NCI-H1048 (cell line): ENCODE measurements at regions not wholly inside any gene's neighbourhood (a gene's known extent, or its start where the extent isn't known, plus 50 kb on each side); places are given as distances from the start of the nearest gene placed in this dataset.

Experiments used
- DNase-seq: peaks from one replicate; lab custom pipeline; 2025; lab: John Stamatoyannopoulos, UW

DNA sequence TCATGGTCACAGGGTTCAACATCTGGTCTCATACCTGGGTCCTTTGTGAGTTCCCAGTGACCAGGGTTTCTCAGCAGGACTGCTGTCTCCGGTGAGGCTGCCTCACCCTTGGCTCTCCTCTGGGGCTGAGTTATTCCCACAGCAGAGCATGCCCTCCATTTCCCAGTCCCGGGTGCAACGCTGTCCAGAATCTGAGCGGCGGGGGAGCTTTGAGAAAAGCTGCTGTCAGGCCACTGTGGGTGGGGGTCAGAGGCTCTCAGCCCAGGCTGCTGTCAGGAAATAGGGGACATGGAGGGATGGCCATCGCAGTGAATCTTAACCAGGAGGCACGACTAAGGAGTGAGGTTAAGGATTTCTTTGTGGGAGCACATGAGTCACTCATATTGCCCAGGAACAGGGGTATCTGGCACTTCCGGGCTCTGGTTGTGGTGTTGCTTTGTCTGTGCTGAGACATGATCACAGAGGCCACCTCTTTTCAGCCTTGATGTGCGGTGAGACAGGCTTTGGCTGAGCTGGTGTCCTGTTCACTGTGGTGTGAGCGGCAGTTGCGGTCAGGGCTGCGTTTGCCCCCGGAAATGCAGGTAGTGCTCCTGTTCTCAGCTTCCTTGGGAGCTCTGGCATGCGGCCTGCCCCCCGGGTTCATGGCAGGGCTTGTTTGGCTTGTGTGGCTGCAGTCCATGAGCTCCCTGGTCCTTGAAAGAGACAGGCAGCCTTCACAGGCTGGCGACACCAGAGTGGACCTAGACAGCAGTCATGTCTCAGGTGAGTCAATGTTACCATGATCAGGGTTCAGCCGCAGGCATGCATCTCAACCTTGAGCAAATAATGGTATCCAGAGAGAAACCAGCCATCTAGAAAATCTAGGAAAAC, 310.7 kb upstream of the MYT1L start:
- no peak for DNase-seq

DNA sequence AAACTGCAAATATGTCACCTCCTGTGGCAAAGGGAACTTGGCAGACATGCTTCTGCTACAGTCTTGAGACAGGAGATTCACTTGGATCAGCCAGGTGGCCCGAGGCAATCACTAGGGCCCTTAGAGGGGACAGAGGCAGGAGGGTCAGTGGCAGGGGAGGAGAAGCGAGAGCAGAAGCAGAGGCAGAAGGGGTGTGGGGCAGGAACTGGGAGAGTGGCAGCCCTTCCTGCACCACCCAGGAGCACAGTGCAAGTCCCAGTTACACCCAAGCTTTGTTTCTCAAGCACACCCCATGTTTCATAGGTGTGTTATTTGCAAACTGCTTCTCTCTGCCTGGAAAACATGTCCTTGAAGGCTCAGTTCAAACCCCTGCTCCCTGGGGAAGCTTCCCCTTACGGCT, 309.7 kb upstream of the MYT1L start:
- no peak for DNase-seq

DNA sequence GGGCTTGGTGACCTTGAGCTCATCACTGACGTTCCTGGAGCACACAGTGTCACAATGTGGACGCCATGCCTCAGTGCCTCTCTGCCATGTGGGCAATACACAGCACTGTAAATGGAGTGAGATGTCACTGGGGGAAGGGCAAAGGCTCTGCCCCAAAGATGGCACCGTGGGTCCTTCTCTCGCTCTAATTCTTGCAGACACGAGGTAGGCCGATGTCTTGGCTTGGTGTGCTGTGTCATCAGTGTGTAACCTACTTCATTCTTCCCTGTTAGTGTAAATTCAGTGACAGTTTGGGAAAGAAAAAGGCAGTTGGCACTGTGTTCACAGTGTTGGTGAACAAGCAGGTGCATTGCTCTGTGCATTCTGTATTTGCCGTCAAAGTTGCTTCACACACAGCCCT, 309.3 kb upstream of the MYT1L start:
- DNase-seq, result no peak

DNA sequence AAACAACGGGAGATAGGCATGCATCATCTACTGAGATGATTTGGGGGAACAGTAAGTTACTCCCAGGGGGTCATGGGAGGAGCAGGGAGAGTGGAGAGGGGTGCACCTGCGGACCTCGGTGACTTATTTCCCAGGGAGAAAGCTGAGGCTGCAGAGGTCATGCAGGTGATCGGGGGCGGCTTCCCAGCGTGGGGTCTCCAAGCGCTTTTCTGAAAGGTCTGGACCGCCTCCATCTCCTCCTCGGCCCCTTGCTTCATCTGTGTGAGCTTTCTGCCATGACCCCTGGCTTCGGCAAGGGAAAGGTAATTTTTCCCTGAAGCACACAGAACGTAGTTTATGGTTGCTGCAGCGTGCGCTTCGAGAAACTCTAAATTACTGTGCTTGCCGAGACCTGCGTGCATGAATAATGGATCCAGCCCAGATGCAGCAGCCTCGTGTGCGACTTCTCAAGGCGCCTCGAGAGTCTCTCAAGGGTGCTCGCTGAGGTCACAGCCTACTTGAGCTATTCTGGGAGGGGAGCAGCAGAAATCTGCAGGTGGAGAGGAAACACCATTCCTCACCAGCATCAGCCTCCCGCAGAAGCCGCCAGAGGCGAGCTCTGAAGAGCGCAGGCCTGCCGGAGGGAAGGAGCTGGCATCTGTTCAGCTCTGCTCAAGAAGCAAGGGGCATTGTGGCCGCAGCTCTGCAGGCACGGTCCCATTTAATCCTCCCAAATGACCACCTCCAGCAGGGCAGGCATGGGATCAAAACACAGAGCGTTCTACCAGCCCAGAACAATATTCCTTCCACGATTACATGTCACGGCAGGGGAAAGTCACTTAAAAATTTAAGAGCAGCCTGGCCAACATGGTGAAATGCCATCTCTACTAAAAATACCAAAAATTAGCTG, 308.4 kb upstream of the MYT1L start:
- DNase-seq, result no peak

DNA sequence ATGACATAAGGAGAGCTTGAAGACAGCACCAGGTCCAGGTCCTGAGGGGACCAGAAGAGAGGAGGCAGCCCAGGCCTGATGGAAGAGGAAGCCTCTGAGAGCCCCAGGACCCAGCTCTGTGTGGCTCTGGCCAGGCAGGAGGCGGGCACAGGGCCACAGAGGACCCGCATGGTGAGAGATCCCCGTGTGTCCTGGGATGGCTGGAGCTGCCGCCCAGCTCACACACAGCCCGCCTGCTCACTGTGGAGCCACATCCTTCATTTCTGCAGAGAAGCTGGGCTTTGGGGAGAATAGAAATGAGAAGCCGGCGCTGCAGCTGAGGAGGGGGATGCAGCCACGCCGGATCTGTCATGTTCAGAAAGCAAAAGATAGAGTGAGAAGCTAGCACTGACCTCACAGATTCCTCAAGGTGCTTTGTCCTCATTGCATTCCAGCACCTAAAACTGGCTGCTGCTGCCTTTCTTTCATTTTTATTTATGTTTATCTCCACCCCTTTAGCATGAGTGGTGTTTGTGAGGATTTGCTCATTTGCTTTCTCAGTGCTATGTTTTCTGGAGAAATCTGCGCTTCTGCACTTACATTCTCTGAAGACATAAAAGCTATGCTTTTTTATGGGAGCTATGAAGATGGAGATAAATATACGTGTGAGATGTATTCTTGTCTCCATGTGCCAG, 307.6 kb upstream of the MYT1L start:
- DNase-seq, result no peak

DNA sequence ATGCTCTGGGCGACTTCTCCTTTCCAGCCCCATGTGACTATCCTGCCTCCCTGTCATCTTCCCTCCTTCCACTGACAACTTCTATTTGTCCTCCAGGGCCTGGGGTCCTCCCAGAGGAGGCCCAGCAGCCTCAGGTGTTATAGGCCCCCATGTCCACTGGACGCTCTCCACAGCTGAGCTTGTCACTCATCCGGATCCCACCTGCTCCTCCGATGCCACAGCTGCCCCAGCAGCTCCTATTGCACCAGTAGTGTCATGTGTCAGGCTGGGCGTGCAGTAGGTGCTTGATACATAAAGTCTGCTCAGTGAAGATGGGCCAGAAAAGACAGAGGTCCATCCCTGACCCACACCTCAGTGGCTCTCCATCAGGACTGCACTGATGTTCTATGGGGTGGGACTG, 305.7 kb upstream of the MYT1L start:
- no peak for DNase-seq

DNA sequence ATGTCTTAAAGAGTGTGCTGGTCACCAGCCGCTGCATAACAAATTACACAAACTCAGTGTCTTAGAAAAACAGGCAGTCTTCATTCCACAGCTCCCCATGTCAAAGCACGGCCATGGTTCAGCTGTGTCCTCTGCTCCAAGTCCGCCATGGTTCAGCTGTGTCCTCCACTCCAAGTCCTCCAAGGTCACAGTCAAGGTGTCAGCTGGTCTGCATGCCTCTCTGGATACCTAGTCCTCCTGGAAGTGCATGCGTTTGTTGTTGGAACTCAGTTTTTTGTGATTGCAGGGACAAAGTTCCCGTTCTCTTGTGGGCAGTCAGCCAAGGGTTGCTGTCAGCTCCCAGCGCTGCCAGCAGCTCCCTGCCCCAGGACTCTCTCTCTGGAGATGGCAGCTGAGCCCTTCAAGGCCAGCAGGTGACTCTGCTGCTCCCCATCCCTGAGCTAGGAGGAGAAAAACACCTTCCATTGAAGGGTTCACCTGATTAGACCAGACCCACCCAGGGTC, 304.0 kb upstream of the MYT1L start:
- no peak for DNase-seq

DNA sequence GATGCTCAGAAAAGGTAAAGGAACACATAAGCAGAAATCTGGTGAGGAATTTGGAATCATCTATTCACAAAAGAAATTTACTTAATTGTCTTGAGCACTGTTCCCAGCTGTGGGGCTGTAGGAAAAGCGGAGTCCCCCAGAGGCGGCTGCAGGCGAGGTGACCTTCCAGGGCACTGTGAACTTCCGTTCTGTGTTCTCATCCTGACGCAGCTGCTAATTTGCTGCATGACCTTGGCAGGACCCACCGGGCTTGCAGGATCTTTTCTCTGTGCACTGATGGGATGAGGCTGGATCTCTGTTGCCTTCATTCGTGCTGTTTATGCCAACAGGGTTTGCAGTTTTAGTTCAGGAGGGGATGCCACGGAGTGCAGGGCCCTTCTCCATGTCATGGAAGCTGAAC, 301.9 kb upstream of the MYT1L start:
- DNase-seq, result no peak

DNA sequence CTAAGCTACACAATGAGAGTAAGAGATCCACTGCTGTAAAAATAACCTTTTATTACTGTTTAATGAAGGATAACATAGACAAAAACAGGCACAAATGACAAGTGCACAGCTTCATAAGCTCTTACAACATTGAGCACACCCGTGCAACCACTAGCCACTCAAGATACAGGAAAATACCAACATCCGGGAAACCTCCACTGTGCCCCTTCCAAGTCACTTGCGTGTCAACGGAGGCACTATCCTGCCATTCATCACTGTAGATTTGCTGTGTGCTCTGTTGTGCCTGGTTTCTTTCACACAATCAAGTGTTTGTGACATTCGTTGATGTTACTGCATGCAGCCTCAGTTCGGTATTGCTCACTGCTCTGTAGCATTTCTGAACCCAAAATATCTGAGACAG, 292.9 kb upstream of the MYT1L start:
- DNase-seq, result no peak

DNA sequence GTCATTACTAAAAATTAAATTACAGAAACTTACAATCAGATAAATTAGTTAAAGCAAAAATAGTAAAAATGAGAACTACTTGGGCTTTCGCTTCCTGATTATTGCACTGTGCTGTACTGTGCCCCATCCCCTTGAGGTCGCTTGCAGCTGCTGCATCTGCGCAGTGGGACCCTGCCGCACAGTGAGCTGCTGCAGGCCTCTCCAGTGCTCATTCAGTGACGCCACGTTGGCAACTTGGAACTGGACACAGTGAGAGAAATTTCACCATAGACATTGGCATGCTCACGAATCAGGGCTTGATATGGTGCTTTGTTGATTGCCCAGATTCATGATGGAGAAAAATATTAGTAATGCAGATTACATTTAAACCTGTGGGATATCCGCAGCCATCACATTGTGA, 290.8 kb upstream of the MYT1L start:
- no peak for DNase-seq

DNA sequence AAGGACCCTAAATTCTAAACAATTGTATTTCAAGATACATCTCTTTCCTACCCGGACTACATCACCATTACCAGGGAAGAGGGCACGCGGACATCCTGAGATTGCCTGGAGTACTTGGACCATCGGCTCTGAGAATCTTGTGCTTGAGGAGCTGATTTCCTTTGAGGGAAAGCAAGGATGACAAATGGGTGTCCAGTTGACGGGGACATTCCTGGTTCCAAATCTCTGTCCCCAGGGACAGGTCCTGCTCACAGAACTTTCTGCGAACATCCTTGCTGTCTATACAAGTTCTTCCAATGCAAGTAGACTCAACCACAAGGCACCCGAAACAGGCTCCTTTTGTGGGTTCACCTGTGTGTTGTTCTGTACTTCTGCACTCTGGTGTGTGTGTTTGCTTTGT, 289.5 kb upstream of the MYT1L start:
- no peak for DNase-seq

DNA sequence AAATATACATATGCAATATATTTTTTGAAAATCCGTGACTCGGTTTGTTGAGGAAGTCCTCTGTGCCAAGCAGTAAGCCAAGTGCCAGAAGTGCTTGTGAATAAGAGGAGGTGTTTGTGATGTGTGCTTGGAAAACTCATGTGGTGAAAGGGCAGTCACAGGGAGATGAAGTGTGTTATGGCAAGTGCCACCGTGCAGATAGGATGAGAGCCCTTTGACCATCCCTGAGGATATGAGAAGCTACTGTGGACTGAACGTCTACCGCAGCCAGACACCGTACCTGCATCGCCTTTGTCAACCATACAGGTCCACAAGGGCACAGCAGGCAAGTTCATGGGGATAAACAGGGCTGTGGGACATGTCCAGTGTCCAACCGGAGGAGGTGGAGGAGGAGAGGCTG, 288.9 kb upstream of the MYT1L start:
- no peak for DNase-seq

DNA sequence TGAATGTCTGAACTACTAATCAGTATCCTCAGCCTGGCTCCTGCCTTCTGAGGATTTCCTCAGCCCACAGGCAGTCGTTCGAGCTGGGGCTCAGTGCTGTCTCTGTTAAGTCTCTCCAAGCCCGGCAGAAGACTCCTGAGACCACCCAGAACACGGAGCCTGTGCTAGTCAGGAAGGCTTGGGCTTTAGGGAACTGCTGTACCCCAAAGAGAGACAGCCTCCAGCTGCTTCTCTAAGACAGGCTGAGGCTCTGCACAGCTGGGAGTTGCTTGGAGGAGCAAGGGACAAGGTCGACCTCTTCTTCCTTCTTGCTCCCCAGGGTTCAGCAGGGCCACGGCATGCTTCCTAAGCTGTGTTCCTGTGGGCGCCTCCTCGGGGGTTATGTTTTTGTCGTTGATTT, 283.4 kb upstream of the MYT1L start:
- no peak for DNase-seq

DNA sequence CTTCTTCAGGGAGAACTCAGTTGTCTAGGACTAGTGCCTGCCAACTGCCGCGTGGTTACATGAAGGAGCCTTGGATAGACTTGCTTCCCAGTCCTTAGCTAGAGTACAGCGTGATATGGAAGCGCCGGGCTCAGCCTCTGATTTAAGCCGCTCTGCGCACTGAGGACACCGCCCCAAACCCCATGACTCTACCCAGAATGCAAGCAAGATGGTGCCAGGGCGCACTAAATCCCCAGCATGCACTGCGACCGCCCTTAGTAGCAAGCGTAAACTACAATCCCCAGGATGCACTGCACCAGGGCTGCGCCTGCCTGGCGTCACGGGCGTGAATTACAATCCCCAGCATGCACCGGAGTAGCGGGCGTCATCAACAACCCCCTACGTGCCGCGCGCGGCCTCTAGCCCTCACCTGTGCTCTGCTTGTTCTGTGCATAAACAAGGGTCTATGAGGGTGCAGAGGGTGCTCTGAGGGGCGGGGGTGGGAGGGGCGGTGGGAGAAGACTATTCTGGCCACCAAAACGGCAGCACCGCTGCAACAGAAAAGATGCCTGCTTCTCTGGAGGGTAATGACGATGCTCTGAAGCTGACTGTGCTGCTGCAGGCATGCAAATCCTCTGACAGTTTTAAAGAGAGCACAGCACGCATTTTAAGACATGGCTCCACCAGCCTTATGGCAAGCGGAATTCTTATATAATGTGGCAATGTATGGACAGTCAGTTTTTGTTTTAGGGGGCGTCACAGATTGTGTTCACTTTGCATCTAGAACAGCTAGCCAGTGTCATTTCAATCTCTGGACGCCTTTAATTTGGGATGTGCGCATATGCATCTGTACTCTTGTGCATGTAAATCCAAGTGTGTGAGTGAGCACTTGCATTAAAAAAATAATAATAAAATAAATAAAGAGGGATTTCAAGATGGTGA, 282.5 kb upstream of the MYT1L start:
- DNase-seq, result no peak

DNA sequence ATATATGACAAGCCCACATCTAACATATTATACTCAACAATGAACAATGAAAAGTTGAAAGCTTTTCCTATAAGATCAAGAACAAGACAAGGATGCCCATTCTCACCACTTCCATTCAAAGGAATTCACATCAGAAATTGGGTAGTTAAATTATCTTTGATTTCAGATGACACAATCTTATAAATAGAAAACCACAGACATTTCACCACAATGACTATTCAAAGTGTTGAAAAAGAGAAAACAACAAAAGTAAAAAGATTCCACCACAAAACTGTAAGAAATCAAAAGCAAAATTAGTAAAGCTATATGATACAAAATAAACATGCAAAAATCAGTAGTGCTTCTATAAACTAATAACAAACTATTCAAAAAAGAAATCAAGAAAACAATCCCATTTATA, 279.7 kb upstream of the MYT1L start:
- no peak for DNase-seq

DNA sequence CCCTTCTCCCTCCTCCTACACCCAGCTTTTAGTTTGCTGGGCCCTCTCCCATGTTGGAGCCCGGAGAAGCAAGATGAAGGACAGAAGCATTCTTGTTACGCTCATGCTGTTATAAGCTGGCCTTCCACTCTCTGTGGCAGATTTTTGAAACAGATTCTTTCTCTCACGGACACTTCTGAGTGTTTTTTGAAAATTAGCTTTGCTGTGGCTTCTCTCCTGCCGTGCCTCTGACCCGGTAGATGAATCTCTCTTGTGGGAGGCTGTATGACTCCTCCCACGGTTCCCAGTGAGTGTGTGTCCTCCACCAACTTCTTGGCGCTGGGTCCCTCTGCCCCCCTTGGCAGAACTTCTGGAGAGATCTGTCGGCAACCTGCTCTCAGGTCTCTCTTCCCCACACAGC, 269.3 kb upstream of the MYT1L start:
- no peak for DNase-seq

DNA sequence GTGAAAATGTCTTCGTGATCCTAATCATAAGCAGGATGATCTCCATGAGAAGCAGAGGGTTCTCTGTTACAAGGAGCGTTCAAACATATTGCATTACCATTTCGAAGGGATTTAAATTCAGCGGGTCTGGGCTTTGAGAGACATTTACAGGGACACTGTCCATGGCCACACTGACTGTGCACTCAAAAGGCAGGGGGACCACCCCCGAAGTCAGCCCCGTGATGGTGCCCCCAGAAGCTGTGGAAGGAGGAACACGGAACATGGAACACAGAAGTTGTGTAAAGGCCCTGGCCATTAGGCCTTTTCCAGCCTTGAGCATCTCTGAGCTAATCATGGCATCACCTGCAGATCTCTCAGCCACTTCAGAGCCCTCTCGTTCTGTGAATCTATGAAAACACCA, 268.4 kb upstream of the MYT1L start:
- no peak for DNase-seq

DNA sequence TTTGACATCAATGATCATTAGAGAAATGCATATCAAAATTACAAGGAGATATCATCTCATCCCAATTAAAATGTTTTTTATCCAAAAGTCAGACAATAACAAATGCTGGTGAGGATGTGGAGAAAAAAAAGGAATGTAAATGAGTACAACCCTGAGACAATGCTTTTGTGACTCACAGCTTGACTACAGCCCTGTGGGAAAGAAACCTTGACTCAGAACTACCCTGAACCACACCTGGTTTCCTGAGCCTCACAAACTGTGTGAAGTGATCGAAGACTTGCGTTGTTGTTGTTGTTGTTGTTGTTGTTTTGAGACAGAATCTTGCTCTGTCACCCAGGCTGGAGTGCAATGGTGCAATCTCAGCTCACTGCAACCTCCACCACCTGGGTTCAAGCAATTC, 266.6 kb upstream of the MYT1L start:
- DNase-seq, result no peak

DNA sequence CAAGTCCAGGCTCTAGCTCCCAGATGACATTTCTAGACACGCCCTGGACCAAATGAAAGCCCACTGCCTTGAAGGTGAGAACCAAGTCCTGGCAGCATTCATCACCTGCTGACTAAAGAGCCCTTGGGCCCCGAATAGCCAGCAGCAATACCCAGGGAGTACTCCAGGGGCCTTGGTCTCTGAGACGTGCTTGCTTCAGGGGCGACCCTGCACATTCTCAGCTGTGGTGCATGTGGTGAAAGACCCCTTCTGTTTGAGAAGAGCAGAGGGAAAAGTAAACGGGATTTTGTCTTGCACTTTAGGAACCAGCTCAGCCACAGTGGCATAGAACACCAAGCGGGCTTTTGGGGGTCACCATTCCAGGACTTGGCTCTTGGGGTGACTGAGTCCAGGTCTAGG, 260.5 kb upstream of the MYT1L start:
- DNase-seq, result no peak

DNA sequence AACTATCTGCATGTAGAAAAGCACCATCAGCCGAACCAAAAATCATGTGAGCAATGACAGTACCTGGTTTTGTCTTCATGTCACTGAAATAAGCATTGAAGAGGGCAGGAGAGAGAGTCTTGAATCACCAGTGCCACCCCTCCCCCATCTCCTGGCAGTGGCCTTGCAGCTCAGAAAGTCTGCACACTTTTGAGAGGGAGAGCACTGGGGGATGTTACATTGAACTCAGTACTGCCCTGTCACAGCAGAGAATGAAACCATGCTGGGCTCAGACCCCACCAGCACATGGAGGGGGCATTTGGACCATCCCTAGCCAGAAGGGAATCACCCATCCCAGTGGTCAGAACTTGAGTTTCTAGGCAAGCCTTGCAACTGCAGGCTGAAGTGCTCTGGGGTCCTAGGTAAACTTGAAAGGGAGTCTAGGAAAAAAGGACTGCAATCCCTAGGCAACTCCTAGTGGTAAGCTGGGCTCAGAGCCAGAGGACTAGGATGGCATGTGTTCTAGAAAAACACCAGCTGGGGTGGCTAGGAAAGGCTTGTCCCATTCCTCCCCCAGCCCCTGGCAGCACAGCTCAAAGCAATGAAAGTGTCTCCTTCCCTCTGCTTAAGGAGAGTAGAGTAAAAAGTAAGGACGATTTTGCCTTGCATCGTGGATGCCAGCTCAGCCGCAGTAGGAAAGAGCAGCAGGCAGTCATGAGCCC, 259.9 kb upstream of the MYT1L start:
- no peak for DNase-seq

DNA sequence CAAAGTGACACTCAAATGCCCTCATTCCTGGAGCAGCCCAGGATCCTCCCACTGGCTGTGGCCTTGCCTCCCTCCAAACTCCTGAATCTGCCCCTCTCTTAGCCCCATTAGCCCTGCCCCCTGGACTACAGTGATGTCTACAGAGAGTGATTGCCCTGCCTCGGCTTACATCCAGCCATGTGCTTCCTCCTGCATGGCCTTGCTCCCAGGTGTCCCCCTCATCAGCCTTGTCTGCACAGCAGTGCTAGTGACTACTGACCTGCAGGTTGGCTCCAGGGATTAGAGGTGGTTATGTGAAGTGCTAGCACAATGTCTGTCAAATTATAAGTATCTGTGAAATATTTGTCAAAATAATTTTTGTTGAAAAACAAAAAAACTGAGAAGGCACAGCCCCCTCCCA, 259.1 kb upstream of the MYT1L start:
- no peak for DNase-seq
